ENCODE measurements at regions not wholly inside any gene's neighbourhood (a gene's known extent, or its start where the extent isn't known, plus 50 kb on each side); places are given as distances from the start of the nearest gene placed in this dataset.

- DNase-seq: no peak
Measured at GRCh38 chr6:30806581-30807183, 62.3 kb upstream of the IER3 start.

- no peak for DNase-seq
Measured at GRCh38 chr6:30804333-30804732, 60.0 kb upstream of the IER3 start.

- no peak for DNase-seq
Measured at GRCh38 chr6:30802731-30803130, 58.4 kb upstream of the IER3 start.

- no peak for DNase-seq
Measured at GRCh38 chr6:30801950-30802349, 57.6 kb upstream of the IER3 start.

GRCh38 chr6:30800871-30801270 lies 56.5 kb upstream of the IER3 start:
- no peak for DNase-seq

GRCh38 chr6:30799210-30799609 lies 54.9 kb upstream of the IER3 start:
- DNase-seq: no peak

GRCh38 chr6:30798494-30798893 lies 54.1 kb upstream of the IER3 start:
- DNase-seq: no peak

GRCh38 chr6:30795549-30796293 lies 51.4 kb upstream of the IER3 start:
- no peak for DNase-seq
